ENCODE measurements at regions not wholly inside any gene's neighbourhood (a gene's known extent, or its start where the extent isn't known, plus 50 kb on each side); places are given as distances from the start of the nearest gene placed in this dataset.

- Histone ChIP-seq H3K36me3 (replicated peaks in 1 of 2; ENCODE audit: insufficient read depth in 1 of 2, low read depth in 2 of 2) (no peaks in the 10 kb centered on the region), H3K27ac (no peak overlapping the region), H3K9me3 (no peaks in the 10 kb centered on the region), H3K4me1 (peaks cover 27% of the 10 kb centered on the region), H3K4me3 (no peak overlapping the region), H3K27me3 (no peaks in the 10 kb centered on the region)
- 81 to 85% methylated on average over 7 to 10 of the region's 12 CpGs for WGBS, 2 donors
- no peak for TF ChIP-seq CTCF (IDR thresholded peaks at IDR 0.05)
- no peak for TF ChIP-seq POLR2A (IDR thresholded peaks at IDR 0.05)
- no peak for DNase-seq
- intact Hi-C loops (cut with DNase I): no loop called here
- no peak for ATAC-seq
Measured at GRCh38 chr16:85455534-85455933, 157.6 kb upstream of the GSE1 start.

- TF ChIP-seq POLR2A (IDR thresholded peaks at IDR 0.05) (no peak), CTCF (IDR thresholded peaks at IDR 0.05) (no peak)
- Histone ChIP-seq H3K9me3 (no peaks in the 10 kb centered on the region), H3K4me3 (no peak overlapping the region), H3K27me3 (no peaks in the 10 kb centered on the region), H3K36me3 (replicated peaks in 1 of 2; ENCODE audit: insufficient read depth in 1 of 2, low read depth in 2 of 2) (no peaks in the 10 kb centered on the region), H3K4me1 (peaks cover 45% of the 10 kb centered on the region), H3K27ac (no peak overlapping the region)
- 82 to 89% methylated on average over 5 to 7 of the region's 7 CpGs for WGBS, 2 donors
- ATAC-seq: no peak
- no peak for DNase-seq
- intact Hi-C loops (cut with DNase I): no loop called here
Measured at GRCh38 chr16:85457366-85457765, 155.8 kb upstream of the GSE1 start.

- H3K27me3 ChIP-seq: no peaks in the 10 kb centered on the region
- no peaks in the 10 kb centered on the region for H3K9me3 ChIP-seq
- TF ChIP-seq CTCF (IDR thresholded peaks at IDR 0.05): no peak
- TF ChIP-seq POLR2A (IDR thresholded peaks at IDR 0.05): no peak
- intact Hi-C loops (cut with DNase I): no loop called here
- ATAC-seq (no peak), DNase-seq (peak in 3 of 4 donors; percentile 34 to 58 (median 50))
- WGBS, 2 donors: 40 to 49% methylated on average over 5 to 11 of the region's 11 CpGs
- peak overlapping the region in 1 of 4 donors; percentile 21 for H3K27ac ChIP-seq
- no peaks in the 10 kb centered on the region for H3K36me3 ChIP-seq (replicated peaks in 1 of 2; ENCODE audit: insufficient read depth in 1 of 2, low read depth in 2 of 2)
- peaks cover 54% of the 10 kb centered on the region for H3K4me1 ChIP-seq
- H3K4me3 ChIP-seq: no peak overlapping the region
Measured at GRCh38 chr16:85458968-85459367, 154.2 kb upstream of the GSE1 start.

GRCh38 chr16:85459529-85460251 is 153.4 kb upstream of the GSE1 start:
- WGBS, 2 donors: 67 to 74% methylated on average over 9 to 12 of the region's 12 CpGs
- TF ChIP-seq CTCF (IDR thresholded peaks at IDR 0.05) (no peak), POLR2A (IDR thresholded peaks at IDR 0.05) (no peak)
- peak in 3 of 4 donors; percentile 49 to 65 (median 54) for DNase-seq
- ATAC-seq: peak; percentile 11
- Histone ChIP-seq H3K9me3 (no peaks in the 10 kb centered on the region), H3K4me1 (peaks cover 54% of the 10 kb centered on the region), H3K36me3 (replicated peaks in 1 of 2; ENCODE audit: insufficient read depth in 1 of 2, low read depth in 2 of 2) (no peaks in the 10 kb centered on the region), H3K27me3 (no peaks in the 10 kb centered on the region), H3K4me3 (no peak overlapping the region), H3K27ac (peak overlapping the region in 2 of 4 donors; percentile 21 to 35)
- intact Hi-C loops (cut with DNase I): no loop called here

Measured in body of pancreas (tissue), 4 donors.